Erythroblast (primary cell): ENCODE measurements at regions not wholly inside any gene's neighbourhood (a gene's known extent, or its start where the extent isn't known, plus 50 kb on each side); places are given as distances from the start of the nearest gene placed in this dataset.

Experiments used
- GATA1 ChIP-seq: IDR thresholded peaks from 2 replicates; pipeline ENCODE4 v1.6.1; 2011; ENCODE audit warnings: low read depth, mild to moderate bottlenecking, control low read depth, low read length, moderate library complexity
- POLR2A ChIP-seq: IDR thresholded peaks from 2 replicates; pipeline ENCODE4 v1.6.1; 2011; ENCODE audit warnings: mild to moderate bottlenecking, low read length

DNA sequence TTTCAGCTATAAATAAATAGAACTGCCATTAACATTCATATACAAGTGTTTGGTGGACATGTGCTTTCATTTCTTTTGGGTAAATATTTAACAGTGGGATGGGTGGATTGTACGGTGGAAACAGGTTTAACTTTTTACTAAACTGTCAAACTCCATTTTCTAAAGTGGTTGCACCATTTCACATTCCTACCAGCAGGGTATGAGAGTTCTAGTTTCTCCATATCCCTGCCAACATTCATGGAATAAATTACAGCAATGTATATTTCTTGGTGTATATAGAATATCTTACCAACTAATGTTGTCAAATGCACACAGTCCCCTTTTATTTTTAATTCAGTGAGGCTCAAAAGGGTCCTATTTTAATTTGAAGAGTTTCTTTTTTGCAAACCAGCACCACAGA, 71.3 kb upstream of the CTXND1 start:
- TF ChIP-seq POLR2A: no peak
- no peak for TF ChIP-seq GATA1
